ENCODE measurements at regions not wholly inside any gene's neighbourhood (a gene's known extent, or its start where the extent isn't known, plus 50 kb on each side); places are given as distances from the start of the nearest gene placed in this dataset.

DNA sequence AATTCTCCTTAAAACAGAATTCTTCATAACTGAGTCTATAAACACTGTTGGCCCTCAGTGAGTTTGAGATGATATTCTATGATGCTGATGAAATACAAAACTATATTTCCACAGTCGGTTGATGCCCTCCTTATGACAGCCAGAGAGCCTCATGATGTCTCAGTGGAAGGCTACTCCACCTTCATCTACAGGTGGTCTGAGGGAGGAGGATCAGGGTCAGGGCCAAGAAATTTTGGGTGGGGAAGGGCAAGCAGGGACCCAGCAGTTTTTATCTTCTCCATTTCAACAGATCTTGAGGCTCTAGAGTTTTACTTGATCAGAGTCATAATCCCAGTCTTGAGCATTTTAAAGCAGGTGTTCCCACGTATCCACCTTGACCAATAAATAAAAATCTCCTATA lies 90.8 kb downstream of the CCDC71L start:
- TF ChIP-seq, protein P1, sequence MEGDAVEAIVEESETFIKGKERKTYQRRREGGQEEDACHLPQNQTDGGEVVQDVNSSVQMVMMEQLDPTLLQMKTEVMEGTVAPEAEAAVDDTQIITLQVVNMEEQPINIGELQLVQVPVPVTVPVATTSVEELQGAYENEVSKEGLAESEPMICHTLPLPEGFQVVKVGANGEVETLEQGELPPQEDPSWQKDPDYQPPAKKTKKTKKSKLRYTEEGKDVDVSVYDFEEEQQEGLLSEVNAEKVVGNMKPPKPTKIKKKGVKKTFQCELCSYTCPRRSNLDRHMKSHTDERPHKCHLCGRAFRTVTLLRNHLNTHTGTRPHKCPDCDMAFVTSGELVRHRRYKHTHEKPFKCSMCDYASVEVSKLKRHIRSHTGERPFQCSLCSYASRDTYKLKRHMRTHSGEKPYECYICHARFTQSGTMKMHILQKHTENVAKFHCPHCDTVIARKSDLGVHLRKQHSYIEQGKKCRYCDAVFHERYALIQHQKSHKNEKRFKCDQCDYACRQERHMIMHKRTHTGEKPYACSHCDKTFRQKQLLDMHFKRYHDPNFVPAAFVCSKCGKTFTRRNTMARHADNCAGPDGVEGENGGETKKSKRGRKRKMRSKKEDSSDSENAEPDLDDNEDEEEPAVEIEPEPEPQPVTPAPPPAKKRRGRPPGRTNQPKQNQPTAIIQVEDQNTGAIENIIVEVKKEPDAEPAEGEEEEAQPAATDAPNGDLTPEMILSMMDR (IDR thresholded peaks at IDR 0.05) = no peak
- TF ChIP-seq POLR2A (IDR thresholded peaks at IDR 0.05) = no peak

Measured in Peyer's patch (tissue), 4 donors.